ENCODE measurements at regions not wholly inside any gene's neighbourhood (a gene's known extent, or its start where the extent isn't known, plus 50 kb on each side); places are given as distances from the start of the nearest gene placed in this dataset.
"Not testable (repeated sequence)": the region's sequence is repeated elsewhere in the genome, so short reads cannot be mapped to it uniquely, and the experiment has no call there.

GRCh38 chr12:25706646-25707045 is 153.6 kb upstream of the LMNTD1 start:
- not testable (repeated sequence) for TF ChIP-seq CTCF (IDR thresholded peaks at IDR 0.05; ENCODE audit: borderline replicate concordance, extremely low read depth, low read length, poor library complexity, severe bottlenecking); EZH2 (IDR thresholded peaks at IDR 0.05; ENCODE audit: borderline replicate concordance, low read depth, low read length, severe bottlenecking)

Data from DND-41 (cell line).